ENCODE measurements at regions not wholly inside any gene's neighbourhood (a gene's known extent, or its start where the extent isn't known, plus 50 kb on each side); places are given as distances from the start of the nearest gene placed in this dataset.

- TF ChIP-seq ZFX (IDR thresholded peaks at IDR 0.05; ENCODE audit: borderline replicate concordance), result no peak
- TF ChIP-seq CTCF (IDR thresholded peaks at IDR 0.05), result no peak
These were observed 97.6 kb upstream of the CTTNBP2 start for GRCh38 chr7:117970801-117971200.

All from 22Rv1 (cell line).